Neuronal stem cell (in vitro differentiated cells): ENCODE measurements at regions not wholly inside any gene's neighbourhood (a gene's known extent, or its start where the extent isn't known, plus 50 kb on each side); places are given as distances from the start of the nearest gene placed in this dataset.
A peak's percentile ranks its signal among the peaks of the same experiment; 100 is the strongest.

ENCODE experiments used
- DNase-seq: peaks from one replicate; pipeline ENCODE4 v3.0.0-alpha.2; 2013; ENCODE audit warnings: low spot score
- H2AFZ ChIP-seq: one replicate; pipeline ENCODE4 v1.6.1; 2013; ENCODE audit warnings: mild to moderate bottlenecking, low read length, inconsistent platforms
- H2AK5ac ChIP-seq: 2 replicates; pipeline ENCODE4 v1.6.1; 2013; ENCODE audit warnings: low read depth, mild to moderate bottlenecking, inconsistent platforms, low read length, moderate library complexity, mixed read lengths
- H2BK120ac ChIP-seq: 2 replicates; pipeline ENCODE4 v1.6.1; 2013; ENCODE audit warnings: low read depth, mild to moderate bottlenecking, inconsistent platforms, low read length, moderate library complexity, mixed read lengths
- H2BK12ac ChIP-seq: one replicate; pipeline ENCODE4 v1.6.1; 2013; ENCODE audit warnings: low read length, inconsistent platforms
- H2BK15ac ChIP-seq: 2 replicates; pipeline ENCODE4 v1.6.1; 2013; ENCODE audit warnings: mild to moderate bottlenecking, low read length, inconsistent platforms, mixed read lengths
- H2BK5ac ChIP-seq: one replicate; pipeline ENCODE4 v1.6.1; 2013; ENCODE audit warnings: inconsistent platforms, mild to moderate bottlenecking, low read length, moderate library complexity
- H3K14ac ChIP-seq: one replicate; pipeline ENCODE4 v1.6.1; 2013; ENCODE audit warnings: low read length, inconsistent platforms
- H3K18ac ChIP-seq: 2 replicates; pipeline ENCODE4 v1.6.1; 2013; ENCODE audit warnings: low read length, inconsistent platforms
- H3K23ac ChIP-seq: 2 replicates; pipeline ENCODE4 v1.6.1; 2013; ENCODE audit warnings: low read depth, mild to moderate bottlenecking, mixed read lengths, low read length, inconsistent platforms; ENCODE audit not compliant: poor library complexity
- H3K27ac ChIP-seq: replicated peaks from 3 replicates; pipeline ENCODE4 v1.5.1; 2013; ENCODE audit warnings: low read length, inconsistent platforms
- H3K27me3 ChIP-seq, 3 experiments: 2 replicates each; pipeline ENCODE4 v1.6.1; 2013; ENCODE audit warnings: low read length in 3 of 3, mild to moderate bottlenecking in 2 of 3, inconsistent platforms in 1 of 3, low read depth in 1 of 3, mixed read lengths in 1 of 3, moderate library complexity in 1 of 3; ENCODE audit not compliant: control insufficient read depth in 3 of 3, insufficient read depth in 3 of 3
- H3K36me3 ChIP-seq, 2 donors: replicated peaks in 1 of 2; 2 replicates each; pipeline ENCODE4 v1.6.1; 2013; ENCODE audit warnings: low read length in 2 of 2; ENCODE audit not compliant: control insufficient read depth in 2 of 2, insufficient read depth in 2 of 2
- H3K4ac ChIP-seq: 2 replicates; pipeline ENCODE4 v1.6.1; 2013; ENCODE audit warnings: inconsistent platforms, mild to moderate bottlenecking, low read length, moderate library complexity
- H3K4me1 ChIP-seq, 2 donors: 1 replicate in 1 of 2; 2 replicates in 1 of 2; pipeline ENCODE4 v1.6.1; 2013; ENCODE audit warnings: low read length in 2 of 2, low read depth in 1 of 2; ENCODE audit not compliant: control insufficient read depth in 2 of 2, insufficient read depth in 1 of 2
- H3K4me2 ChIP-seq: one replicate; pipeline ENCODE4 v1.6.1; 2013; ENCODE audit warnings: mild to moderate bottlenecking, low read length, inconsistent platforms; ENCODE audit not compliant: insufficient read depth, poor library complexity, severe bottlenecking
- H3K4me3 ChIP-seq, 2 donors: 2 replicates each; pipeline ENCODE4 v1.5.1; 2013; ENCODE audit warnings: low read length in 2 of 2, mild to moderate bottlenecking in 2 of 2, inconsistent platforms in 1 of 2, moderate library complexity in 1 of 2
- H3K79me1 ChIP-seq: one replicate; pipeline ENCODE4 v1.6.1; 2013; ENCODE audit warnings: low read depth, mild to moderate bottlenecking, inconsistent platforms, low read length, moderate library complexity
- H3K9ac ChIP-seq: one replicate; pipeline ENCODE4 v1.6.1; 2013; ENCODE audit warnings: mild to moderate bottlenecking, low read depth, low read length, inconsistent platforms; ENCODE audit not compliant: poor library complexity
- H3K9me3 ChIP-seq, 2 donors: replicated peaks in 1 of 2; 2 replicates each; pipeline versions ENCODE3 to v1.6.1; 2013; ENCODE audit warnings: low read length in 2 of 2, mild to moderate bottlenecking in 2 of 2, inconsistent platforms in 1 of 2, low read depth in 1 of 2, mixed read lengths in 1 of 2, moderate library complexity in 1 of 2; ENCODE audit not compliant: control insufficient read depth in 2 of 2, insufficient read depth in 1 of 2
- H4K8ac ChIP-seq: one replicate; pipeline ENCODE4 v1.6.1; 2013; ENCODE audit warnings: low read depth, mild to moderate bottlenecking, inconsistent platforms, low read length, moderate library complexity
- H4K91ac ChIP-seq: one replicate; pipeline ENCODE4 v1.6.1; 2013; ENCODE audit warnings: low read length, low read depth, mild to moderate bottlenecking, inconsistent platforms; ENCODE audit not compliant: poor library complexity
- WGBS, 2 donors: extraction: QIAGEN DNeasy Blood & Tissue Kit; methylation state at CpG; one replicate each; pipeline ENCODE4 v1.1.7; 2013; ENCODE audit warnings: missing lambda C conversion rate in 2 of 2, mixed read lengths in 1 of 2; ENCODE audit not compliant: insufficient read length in 2 of 2, insufficient replicate concordance in 1 of 2; ENCODE audit errors: extremely low coverage in 2 of 2; 5-methylcytosine and 5-hydroxymethylcytosine counted together

DNA sequence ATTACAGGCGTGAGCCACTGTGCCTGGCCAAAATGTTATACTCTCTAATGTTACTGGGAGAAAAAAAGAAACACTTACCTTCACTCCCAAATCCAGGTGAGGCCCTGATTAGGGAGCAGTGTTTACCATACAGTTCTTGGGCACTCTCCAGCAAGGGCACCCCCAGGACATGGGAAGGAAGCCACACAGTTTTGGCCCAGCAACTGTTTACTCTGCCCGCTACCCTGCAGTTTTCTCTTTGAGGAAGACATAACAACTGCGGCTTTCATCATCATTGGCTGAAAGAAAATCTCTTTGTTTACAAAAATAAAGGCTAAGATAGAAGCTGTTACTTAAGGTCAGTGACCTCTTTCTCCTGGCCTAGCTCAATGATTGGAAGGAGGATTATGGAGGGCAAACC is 145.5 kb upstream of the DUSP21 start:
- H2AFZ ChIP-seq = no peak overlapping the region
- H3K4me2 ChIP-seq = no peak overlapping the region
- H2BK12ac ChIP-seq = no peak overlapping the region
- no peak overlapping the region for H3K23ac ChIP-seq
- no peak overlapping the region for H3K27ac ChIP-seq
- H2BK15ac ChIP-seq = no peak overlapping the region
- no CpG with 5 or more reads among the region's 3 CpGs for WGBS, 2 donors
- no peak overlapping the region for H4K91ac ChIP-seq
- H3K9ac ChIP-seq = no peak overlapping the region
- H3K36me3 ChIP-seq = no peaks in the 10 kb centered on the region
- no peak overlapping the region for H3K4me3 ChIP-seq
- no peak for DNase-seq
- no peak overlapping the region for H2BK120ac ChIP-seq
- no peaks in the 10 kb centered on the region for H3K4me1 ChIP-seq
- H3K79me1 ChIP-seq = no peaks in the 10 kb centered on the region
- no peak overlapping the region for H3K14ac ChIP-seq
- no peaks in the 10 kb centered on the region for H3K27me3 ChIP-seq
- no peak overlapping the region for H4K8ac ChIP-seq
- H3K18ac ChIP-seq = no peak overlapping the region
- no peaks in the 10 kb centered on the region for H3K9me3 ChIP-seq
- H3K4ac ChIP-seq = no peak overlapping the region
- no peak overlapping the region for H2BK5ac ChIP-seq
- no peak overlapping the region for H2AK5ac ChIP-seq

- H2BK12ac ChIP-seq = no peak overlapping the region
- no CpG with 5 or more reads among the region's 3 CpGs for WGBS, 2 donors
These were observed 150.6 kb upstream of the DUSP21 start for GRCh38 chrX:44693255-44693654.

GRCh38 chrX:44690129-44690528 is 147.5 kb upstream of the FUNDC1 start:
- H3K23ac ChIP-seq = no peak overlapping the region

More at GRCh38 chrX:44693255-44693654, 150.6 kb upstream of the DUSP21 start:
- Histone ChIP-seq H3K27me3 (no peaks in the 10 kb centered on the region), H3K14ac (no peak overlapping the region), H3K23ac (no peak overlapping the region), H2BK120ac (no peak overlapping the region), H3K9me3 (no peaks in the 10 kb centered on the region), H3K4me3 (no peak overlapping the region), H2AFZ (no peak overlapping the region), H3K27ac (no peak overlapping the region), H3K36me3 (no peaks in the 10 kb centered on the region), H3K18ac (no peak overlapping the region), H3K4me2 (no peak overlapping the region), H3K79me1 (no peaks in the 10 kb centered on the region), H2AK5ac (no peak overlapping the region), H4K8ac (no peak overlapping the region), H3K9ac (no peak overlapping the region), H2BK15ac (no peak overlapping the region), H4K91ac (no peak overlapping the region), H3K4me1 (no peaks in the 10 kb centered on the region), H3K4ac (no peak overlapping the region), H2BK5ac (no peak overlapping the region)
- no peak for DNase-seq

GRCh38 chrX:44675362-44676024 is 132.8 kb upstream of the FUNDC1 start:
- Histone ChIP-seq H3K9me3 (no peaks in the 10 kb centered on the region), H3K27ac (no peak overlapping the region), H2BK120ac (no peak overlapping the region), H4K91ac (no peak overlapping the region), H3K27me3 (no peaks in the 10 kb centered on the region), H3K9ac (no peak overlapping the region), H3K14ac (no peak overlapping the region), H3K23ac (no peak overlapping the region), H3K79me1 (no peaks in the 10 kb centered on the region), H3K36me3 (no peaks in the 10 kb centered on the region), H4K8ac (no peak overlapping the region), H3K4me2 (no peak overlapping the region), H2BK5ac (no peak overlapping the region), H2BK12ac (no peak overlapping the region), H2BK15ac (no peak overlapping the region), H2AFZ (peak overlapping the region; percentile 7), H2AK5ac (no peak overlapping the region), H3K4ac (no peak overlapping the region), H3K18ac (no peak overlapping the region), H3K4me3 (no peak overlapping the region), H3K4me1 (no peaks in the 10 kb centered on the region)
- no CpG with 5 or more reads among the region's 10 CpGs for WGBS, 2 donors
- no peak for DNase-seq

More at GRCh38 chrX:44690129-44690528, 147.5 kb upstream of the FUNDC1 start:
- H2BK15ac ChIP-seq = no peak overlapping the region
- H3K79me1 ChIP-seq = no peaks in the 10 kb centered on the region
- H2BK5ac ChIP-seq = no peak overlapping the region
- H3K9ac ChIP-seq = no peak overlapping the region
- no peaks in the 10 kb centered on the region for H3K4me1 ChIP-seq
- H3K18ac ChIP-seq = no peak overlapping the region
- WGBS, 2 donors = no CpG with 5 or more reads among the region's 2 CpGs
- H3K4ac ChIP-seq = no peak overlapping the region
- H3K27ac ChIP-seq = no peak overlapping the region
- no peak overlapping the region for H2BK12ac ChIP-seq
- no peaks in the 10 kb centered on the region for H3K9me3 ChIP-seq
- DNase-seq = no peak
- H3K27me3 ChIP-seq = no peaks in the 10 kb centered on the region
- no peak overlapping the region for H2AK5ac ChIP-seq
- H3K4me3 ChIP-seq = no peak overlapping the region
- no peak overlapping the region for H2AFZ ChIP-seq
- H3K4me2 ChIP-seq = no peak overlapping the region
- no peak overlapping the region for H4K8ac ChIP-seq
- no peak overlapping the region for H2BK120ac ChIP-seq
- H3K14ac ChIP-seq = no peak overlapping the region
- no peaks in the 10 kb centered on the region for H3K36me3 ChIP-seq
- H4K91ac ChIP-seq = no peak overlapping the region
